Body of pancreas (tissue), 4 donors: ENCODE measurements at regions not wholly inside any gene's neighbourhood (a gene's known extent, or its start where the extent isn't known, plus 50 kb on each side); places are given as distances from the start of the nearest gene placed in this dataset.

Experiments
- ATAC-seq: fragments of 150-250 bp; one replicate; pipeline ENCODE4 v1.9.1; 2016
- DNase-seq, 4 donors: peaks; one replicate each; pipeline ENCODE4 v3.0.0-alpha.2; 2019
- H3K27ac ChIP-seq, 4 donors: fragments of 200-600 bp; sonication (generic); 1 replicate in 3 of 4; 2 replicates in 1 of 4; pipeline versions ENCODE4 v1.5.1 to v1.6.1; 2016 to 2019; ENCODE audit warnings: mild to moderate bottlenecking in 1 of 4, mixed read lengths in 1 of 4, moderate library complexity in 1 of 4
- H3K27me3 ChIP-seq, 2 donors: fragments of 200-600 bp; sonication (generic); one replicate each; pipeline ENCODE4 v1.6.0; 2016; ENCODE audit warnings: mild to moderate bottlenecking in 1 of 2
- H3K36me3 ChIP-seq, 2 donors: fragments of 200-600 bp; sonication (generic); replicated peaks in 1 of 2; 2 replicates each; pipeline ENCODE4 v1.5.1; 2016; ENCODE audit warnings: low read depth in 2 of 2; ENCODE audit not compliant: insufficient read depth in 1 of 2
- H3K4me1 ChIP-seq: fragments of 200-600 bp; sonication (generic); one replicate; pipeline ENCODE4 v1.6.0; 2016
- H3K4me3 ChIP-seq, 2 donors: fragments of 200-600 bp; sonication (generic); 1 replicate in 1 of 2; 2 replicates in 1 of 2; pipeline ENCODE4 v1.5.1; 2016 to 2019
- H3K9me3 ChIP-seq, 3 donors: fragments of 200-600 bp; sonication (generic); 1 replicate in 2 of 3; 2 replicates in 1 of 3; pipeline ENCODE4 v1.5.1; 2016
- CTCF ChIP-seq, 7 experiments: fragments of 450-650 bp in 4 of 7; fragments of 200-600 bp in 3 of 7; sonication (generic) in 3 of 7; IDR thresholded peaks; one replicate each; pipeline ENCODE4 v1.5.1; 2016 to 2019; ENCODE audit warnings: antibody characterized with exemption in 7 of 7
- POLR2A ChIP-seq, 3 donors: fragments of 450-650 bp; IDR thresholded peaks; one replicate each; pipeline ENCODE4 v1.6.1; 2016; ENCODE audit warnings: antibody characterized with exemption in 3 of 3, mild to moderate bottlenecking in 2 of 3
- WGBS, 2 donors: methylation state at CpG; one replicate each; pipeline ENCODE4 v1.1.5; 2017; 5-methylcytosine and 5-hydroxymethylcytosine counted together
- intact Hi-C: fragments of 100-400 bp; cut with DNase I; formaldehyde crosslinking; loops from one replicate; pipeline ENCODE4 v1.15.1; 2023

DNA sequence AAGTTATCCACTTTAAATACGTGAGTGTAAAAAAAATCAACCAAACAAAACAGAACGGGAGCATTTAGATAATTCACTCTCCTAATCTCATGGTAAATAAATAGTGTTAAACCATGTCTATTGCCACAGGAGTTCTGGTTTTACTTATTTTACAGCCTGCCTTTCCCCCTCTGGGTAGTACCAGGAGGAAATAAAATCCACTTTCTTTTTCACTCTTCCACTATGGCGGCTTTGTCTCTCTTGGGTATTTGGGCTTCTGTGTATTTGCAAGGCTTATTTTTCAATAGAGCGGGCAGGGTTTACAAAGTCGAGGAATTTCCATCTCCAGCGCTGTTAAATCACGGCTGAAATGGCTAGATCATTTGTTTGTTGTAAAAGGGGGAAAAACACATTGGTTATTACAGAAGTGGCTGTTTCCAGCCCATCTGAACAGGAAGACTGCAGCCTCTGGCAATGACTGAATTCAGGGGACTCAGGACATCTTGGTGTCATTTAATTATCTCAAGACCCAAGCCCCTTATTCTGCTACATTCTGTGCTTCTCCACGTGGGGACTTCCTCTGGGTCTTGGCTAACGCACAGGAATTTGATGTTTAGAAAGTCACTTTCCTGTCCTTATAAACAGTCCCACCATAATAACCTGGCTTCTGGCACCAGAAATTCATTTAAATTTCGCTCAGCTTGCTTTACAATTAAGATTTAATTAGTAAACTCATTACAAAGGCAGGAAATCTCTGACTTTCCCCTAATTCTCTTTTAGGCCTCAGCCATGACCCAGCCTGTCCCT is 323.9 kb downstream of the GATA3 start:
- DNase-seq (no peak), ATAC-seq (no peak)
- TF ChIP-seq POLR2A (IDR thresholded peaks at IDR 0.05) = no peak
- no peak for TF ChIP-seq CTCF (IDR thresholded peaks at IDR 0.05)
- intact Hi-C loops = no loop called here
- H3K9me3 ChIP-seq = no peaks in the 10 kb centered on the region
- no peaks in the 10 kb centered on the region for H3K27me3 ChIP-seq
- no peak overlapping the region for H3K27ac ChIP-seq
- H3K4me1 ChIP-seq = no peaks in the 10 kb centered on the region
- no peaks in the 10 kb centered on the region for H3K36me3 ChIP-seq
- WGBS, 2 donors = 45 to 49% methylated on average over 10 of the region's 10 CpGs
- no peak overlapping the region for H3K4me3 ChIP-seq

- WGBS, 2 donors = 6 to 26% methylated on average over 5 to 9 of the region's 9 CpGs
- no peaks in the 10 kb centered on the region for H3K9me3 ChIP-seq
- H3K36me3 ChIP-seq = no peaks in the 10 kb centered on the region
- no peak for TF ChIP-seq POLR2A (IDR thresholded peaks at IDR 0.05)
- no peak for TF ChIP-seq CTCF (IDR thresholded peaks at IDR 0.05)
- intact Hi-C loops = no loop called here
- DNase-seq = no peak
- no peak for ATAC-seq
- H3K27ac ChIP-seq = no peak overlapping the region
- no peak overlapping the region for H3K4me3 ChIP-seq
- H3K4me1 ChIP-seq = no peaks in the 10 kb centered on the region
- H3K27me3 ChIP-seq = no peaks in the 10 kb centered on the region
These were observed 325.7 kb downstream of the GATA3 start for GRCh38 chr10:8379906-8380832.

DNA sequence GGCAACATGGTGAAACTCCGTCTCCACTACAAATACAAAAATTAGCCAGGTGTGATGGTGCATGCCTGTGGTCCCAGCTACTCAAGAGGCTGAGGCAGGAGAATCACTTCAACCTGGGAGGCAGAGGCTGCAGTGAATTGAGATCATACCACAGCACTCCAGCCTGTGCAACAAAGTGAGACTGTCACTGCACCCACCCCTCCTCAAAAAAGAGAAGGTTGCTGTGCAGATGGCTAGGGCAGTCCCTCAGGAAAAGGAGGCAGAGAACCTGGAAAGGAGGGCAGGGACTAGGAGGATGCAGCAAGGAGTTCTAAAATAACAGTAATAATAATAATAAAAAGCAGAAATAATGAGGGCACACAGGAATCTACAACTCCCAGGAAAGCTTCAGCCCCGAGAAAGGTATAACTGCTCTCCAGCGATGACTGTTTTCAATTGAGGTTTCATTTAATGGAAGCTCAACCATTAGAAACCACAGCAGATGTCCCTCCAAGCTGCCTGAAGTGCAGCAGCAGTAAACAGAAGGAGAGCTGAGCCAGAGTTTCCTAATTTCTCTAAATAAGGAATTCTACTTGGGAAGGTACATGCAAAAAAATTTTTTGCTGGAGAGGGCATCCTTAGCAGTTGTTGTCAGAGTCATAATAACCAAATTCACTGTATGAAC is 326.5 kb downstream of the GATA3 start:
- H3K9me3 ChIP-seq = no peaks in the 10 kb centered on the region
- TF ChIP-seq CTCF (IDR thresholded peaks at IDR 0.05) (no peak), POLR2A (IDR thresholded peaks at IDR 0.05) (no peak)
- ATAC-seq = no peak
- DNase-seq = no peak
- no peak overlapping the region for H3K27ac ChIP-seq
- H3K4me1 ChIP-seq = no peaks in the 10 kb centered on the region
- intact Hi-C loops = no loop called here
- 71 to 75% methylated on average over 2 to 3 of the region's 3 CpGs for WGBS, 2 donors
- H3K36me3 ChIP-seq = no peaks in the 10 kb centered on the region
- H3K4me3 ChIP-seq = no peak overlapping the region
- no peaks in the 10 kb centered on the region for H3K27me3 ChIP-seq

GRCh38 chr10:8386781-8387180 is 332.3 kb downstream of the GATA3 start:
- intact Hi-C loops = no loop called here
- DNase-seq = no peak
- H3K36me3 ChIP-seq = no peaks in the 10 kb centered on the region
- TF ChIP-seq POLR2A (IDR thresholded peaks at IDR 0.05) = no peak
- TF ChIP-seq CTCF (IDR thresholded peaks at IDR 0.05) = no peak
- no peaks in the 10 kb centered on the region for H3K9me3 ChIP-seq
- H3K4me1 ChIP-seq = no peaks in the 10 kb centered on the region
- 75 to 76% methylated on average over 8 of the region's 8 CpGs for WGBS, 2 donors
- no peaks in the 10 kb centered on the region for H3K27me3 ChIP-seq
- H3K27ac ChIP-seq = no peak overlapping the region
- ATAC-seq = no peak
- no peak overlapping the region for H3K4me3 ChIP-seq
